ENCODE measurements at regions not wholly inside any gene's neighbourhood (a gene's known extent, or its start where the extent isn't known, plus 50 kb on each side); places are given as distances from the start of the nearest gene placed in this dataset.
"Not testable (repeated sequence)": the region's sequence is repeated elsewhere in the genome, so short reads cannot be mapped to it uniquely, and the experiment has no call there.

DNA sequence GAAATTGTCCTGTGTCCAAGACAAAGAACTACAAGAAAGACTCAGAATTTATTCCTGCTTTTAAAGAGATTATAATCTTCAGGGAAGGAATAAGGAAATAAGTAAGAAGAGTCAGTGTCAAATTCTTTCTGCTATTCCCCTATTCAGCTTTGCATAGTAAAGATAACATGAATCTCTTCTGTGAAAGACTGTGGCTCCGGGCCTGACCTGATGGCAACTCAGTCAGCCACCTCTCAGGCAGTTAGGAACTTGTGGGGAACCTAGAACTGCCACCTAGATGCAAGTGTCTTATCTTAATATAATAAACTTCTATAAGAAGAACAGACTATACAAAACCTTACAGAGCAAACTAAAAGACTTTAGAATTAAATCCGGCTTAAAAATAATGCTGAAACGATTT lies 382.0 kb downstream of the RAD51AP2 start:
- Histone ChIP-seq H3K36me3 (ENCODE audit: control insufficient read depth, insufficient read depth, low read length) (no peaks in the 10 kb centered on the region), H3K4me3 (ENCODE audit: low read length) (no peak overlapping the region), H3K27ac (ENCODE audit: low read length) (no peak overlapping the region), H3K9me3 (ENCODE audit: control insufficient read depth, insufficient read depth, low read length) (no peaks in the 10 kb centered on the region), H3K27me3 (ENCODE audit: control insufficient read depth, insufficient read depth, low read length) (no peaks in the 10 kb centered on the region), H3K4me1 (ENCODE audit: control insufficient read depth, insufficient read depth, low read length) (no peaks in the 10 kb centered on the region)
- no peak for DNase-seq
- 0% methylated on average over 1 of the region's 3 CpGs for WGBS (ENCODE audit: insufficient coverage)
- no peaks in the 10 kb centered on the region for H3K4me1 Mint-ChIP-seq
- H3K27ac Mint-ChIP-seq, result no peak overlapping the region
- H3K4me3 Mint-ChIP-seq, result no peak overlapping the region
- intact Hi-C loops (cut with micrococcal nuclease), result no loop called here
- no peak for TF ChIP-seq CTCF (IDR thresholded peaks at IDR 0.05)
- H3K27me3 Mint-ChIP-seq (ENCODE audit: low read depth in 2 of 2), result no peaks in the 10 kb centered on the region
- peaks cover 10 to 13% of the 10 kb centered on the region in 2 donors for H3K9me3 Mint-ChIP-seq
- ATAC-seq, result no peak
- no peaks in the 10 kb centered on the region for H3K36me3 Mint-ChIP-seq

DNA sequence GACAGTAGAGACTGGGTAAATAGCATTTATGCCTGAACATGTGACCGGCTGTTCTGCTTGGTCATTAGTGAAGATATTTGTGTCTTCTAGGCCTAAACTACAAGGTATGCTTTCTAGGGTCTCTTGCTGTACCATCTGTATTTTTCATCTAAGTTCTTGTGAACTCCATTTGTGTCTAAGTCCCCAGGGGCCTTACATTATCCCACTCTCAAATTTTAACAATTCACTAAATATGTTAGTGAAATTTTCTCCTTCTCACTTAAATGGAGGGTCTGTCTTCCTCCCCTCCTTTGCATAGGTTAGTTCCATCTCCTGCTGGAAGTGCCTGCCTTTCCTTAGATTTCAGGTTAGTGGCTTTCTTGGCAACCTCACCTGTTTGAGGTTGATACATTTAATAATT lies 382.6 kb downstream of the RAD51AP2 start:
- Mint-ChIP-seq H3K27ac (no peak overlapping the region), H3K4me1 (no peaks in the 10 kb centered on the region), H3K36me3 (no peaks in the 10 kb centered on the region), H3K27me3 (ENCODE audit: low read depth in 2 of 2) (no peaks in the 10 kb centered on the region), H3K4me3 (no peak overlapping the region), H3K9me3 (peaks cover 10 to 13% of the 10 kb centered on the region in 2 donors)
- Histone ChIP-seq H3K27me3 (ENCODE audit: control insufficient read depth, insufficient read depth, low read length) (no peaks in the 10 kb centered on the region), H3K9me3 (ENCODE audit: control insufficient read depth, insufficient read depth, low read length) (no peaks in the 10 kb centered on the region), H3K36me3 (ENCODE audit: control insufficient read depth, insufficient read depth, low read length) (no peaks in the 10 kb centered on the region), H3K4me1 (ENCODE audit: control insufficient read depth, insufficient read depth, low read length) (no peaks in the 10 kb centered on the region), H3K4me3 (ENCODE audit: low read length) (no peak overlapping the region), H3K27ac (ENCODE audit: low read length) (no peak overlapping the region)
- no peak for TF ChIP-seq CTCF (IDR thresholded peaks at IDR 0.05)
- DNase-seq (no peak), ATAC-seq (no peak)
- intact Hi-C loops (cut with micrococcal nuclease), result no loop called here
- 100% methylated on average over 1 of the region's 1 CpG for WGBS (ENCODE audit: insufficient coverage)

DNA sequence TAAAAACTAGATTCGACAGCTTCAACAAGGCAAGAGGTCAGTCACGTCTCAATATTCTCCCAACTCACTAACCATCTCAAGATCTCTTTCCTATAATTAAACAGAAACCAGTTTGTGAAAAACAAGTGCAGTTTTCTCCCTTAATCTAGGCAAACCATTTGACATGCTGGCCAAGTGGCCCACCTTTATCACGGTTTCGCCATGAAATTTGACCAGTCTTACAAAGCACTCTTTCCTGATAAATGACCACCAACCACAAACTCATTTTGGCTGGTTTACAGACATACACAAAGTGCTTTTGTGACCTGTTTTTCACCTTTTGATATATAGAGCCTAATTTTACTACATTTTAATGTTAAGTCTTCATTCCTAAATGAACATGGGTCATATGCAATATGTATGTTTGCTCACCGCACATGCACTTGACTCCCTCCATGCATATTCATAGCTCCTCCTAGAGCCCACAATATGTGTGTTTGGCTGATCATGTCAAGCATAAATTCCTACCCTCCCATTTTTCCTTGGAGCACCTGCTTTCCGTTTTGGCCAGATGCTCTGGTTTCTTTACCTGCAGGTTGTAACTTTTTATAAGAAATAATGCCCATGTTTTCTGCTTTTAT lies 385.1 kb downstream of the RAD51AP2 start:
- 85% methylated on average over 4 of the region's 6 CpGs for WGBS (ENCODE audit: insufficient coverage)
- H3K27me3 ChIP-seq (ENCODE audit: control insufficient read depth, insufficient read depth, low read length), result no peaks in the 10 kb centered on the region
- Mint-ChIP-seq H3K9me3 (peaks cover 6% of the 10 kb centered on the region in 2 donors), H3K27me3 (ENCODE audit: low read depth in 2 of 2) (no peaks in the 10 kb centered on the region), H3K27ac (no peak overlapping the region), H3K4me1 (no peaks in the 10 kb centered on the region), H3K4me3 (no peak overlapping the region), H3K36me3 (no peaks in the 10 kb centered on the region)
- no peak for ATAC-seq
- no peaks in the 10 kb centered on the region for H3K36me3 ChIP-seq (ENCODE audit: control insufficient read depth, insufficient read depth, low read length)
- H3K4me3 ChIP-seq (ENCODE audit: low read length), result no peak overlapping the region
- no peak for DNase-seq
- no peak overlapping the region for H3K27ac ChIP-seq (ENCODE audit: low read length)
- TF ChIP-seq CTCF (IDR thresholded peaks at IDR 0.05), result no peak
- no peaks in the 10 kb centered on the region for H3K4me1 ChIP-seq (ENCODE audit: control insufficient read depth, insufficient read depth, low read length)
- H3K9me3 ChIP-seq (ENCODE audit: control insufficient read depth, insufficient read depth, low read length), result no peaks in the 10 kb centered on the region
- intact Hi-C loops (cut with micrococcal nuclease), result no loop called here

DNA sequence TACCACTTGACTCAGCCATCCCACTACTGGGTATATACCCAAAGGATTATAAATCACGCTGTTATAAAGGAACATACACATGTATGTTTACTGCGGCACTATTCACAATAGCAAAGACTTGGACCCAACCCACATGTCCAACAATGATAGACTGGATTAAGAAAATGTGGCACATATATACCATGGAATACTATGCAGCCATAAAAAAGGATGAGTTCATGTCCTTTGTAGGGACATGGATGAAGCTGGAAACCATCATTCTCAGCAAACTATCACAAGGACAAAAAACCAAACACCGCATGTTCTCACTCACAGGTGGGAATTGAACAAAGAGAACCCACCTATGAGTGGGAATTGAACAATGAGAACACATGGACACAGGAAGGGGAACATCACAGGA lies 387.6 kb downstream of the RAD51AP2 start:
- ATAC-seq; H3K27ac ChIP-seq (ENCODE audit: low read length); DNase-seq; H3K4me3 Mint-ChIP-seq; H3K9me3 ChIP-seq (ENCODE audit: control insufficient read depth, insufficient read depth, low read length); H3K9me3 Mint-ChIP-seq; H3K27ac Mint-ChIP-seq; H3K36me3 ChIP-seq (ENCODE audit: control insufficient read depth, insufficient read depth, low read length); H3K4me3 ChIP-seq (ENCODE audit: low read length); intact Hi-C loops (cut with micrococcal nuclease); H3K36me3 Mint-ChIP-seq; H3K27me3 Mint-ChIP-seq (ENCODE audit: low read depth in 2 of 2); H3K4me1 Mint-ChIP-seq; H3K27me3 ChIP-seq (ENCODE audit: control insufficient read depth, insufficient read depth, low read length); H3K4me1 ChIP-seq (ENCODE audit: control insufficient read depth, insufficient read depth, low read length): not testable (repeated sequence)
- WGBS (ENCODE audit: insufficient coverage), result 100% methylated on average over 1 of the region's 3 CpGs
